ENCODE measurements at regions not wholly inside any gene's neighbourhood (a gene's known extent, or its start where the extent isn't known, plus 50 kb on each side); places are given as distances from the start of the nearest gene placed in this dataset.

- H3K4me3 ChIP-seq (replicated peaks in 1 of 2; ENCODE audit: low read depth in 2 of 2, low read length in 2 of 2), result no peak overlapping the region
- no peak for TF ChIP-seq CTCF (IDR thresholded peaks at IDR 0.05; ENCODE audit: low read depth, low read length)
- no peak for DNase-seq (ENCODE audit: low read depth in 2 of 2)
Measured at GRCh38 chr14:58777541-58777979, 139.8 kb downstream of the DACT1 start.

DNA sequence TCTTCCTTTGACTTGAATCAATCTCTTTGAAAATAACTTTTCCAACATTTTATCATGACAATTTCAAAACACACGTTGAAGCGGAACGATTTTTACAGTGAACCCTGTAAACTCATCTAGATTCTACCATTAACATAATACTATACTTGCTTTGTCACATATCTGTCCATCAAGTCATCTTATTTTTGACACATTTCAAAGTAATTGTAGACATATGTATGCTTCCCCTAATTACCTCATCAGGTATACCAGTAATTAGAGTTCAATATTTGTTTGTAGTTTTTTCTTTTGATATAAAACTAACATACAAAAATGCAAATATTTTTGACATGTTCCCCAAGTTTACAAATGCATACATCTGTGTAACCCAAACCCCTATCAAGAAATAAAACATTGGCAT is 140.4 kb downstream of the DACT1 start:
- no peak for DNase-seq (ENCODE audit: low read depth in 2 of 2)
- no peak overlapping the region for H3K4me3 ChIP-seq (replicated peaks in 1 of 2; ENCODE audit: low read depth in 2 of 2, low read length in 2 of 2)
- TF ChIP-seq CTCF (IDR thresholded peaks at IDR 0.05; ENCODE audit: low read depth, low read length), result no peak

- no peak overlapping the region for H3K4me3 ChIP-seq (replicated peaks in 1 of 2; ENCODE audit: low read depth in 2 of 2, low read length in 2 of 2)
- DNase-seq (ENCODE audit: low read depth in 2 of 2), result no peak
- TF ChIP-seq CTCF (IDR thresholded peaks at IDR 0.05; ENCODE audit: low read depth, low read length), result no peak
Measured at GRCh38 chr14:58779376-58779775, 141.6 kb downstream of the DACT1 start.

DNA sequence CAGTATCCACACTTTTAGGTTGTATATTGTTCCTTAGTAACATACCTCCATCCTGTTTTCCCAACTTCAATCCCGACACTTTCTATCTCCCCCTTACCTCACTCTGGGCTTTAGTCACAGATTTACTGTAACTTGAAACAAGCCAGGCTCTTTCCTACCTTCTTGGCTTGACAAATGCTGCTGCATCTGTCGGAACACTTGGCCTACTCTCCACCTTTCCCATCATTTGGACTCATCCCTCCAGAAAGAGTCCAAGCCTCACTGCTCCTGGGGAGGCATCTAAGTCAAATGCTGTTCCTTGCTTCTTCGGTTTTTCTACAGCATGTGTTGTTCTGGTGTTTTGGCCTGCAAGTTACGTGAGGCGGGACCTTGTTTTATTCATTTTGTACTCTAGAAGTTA is 142.4 kb downstream of the DACT1 start:
- no peak overlapping the region for H3K4me3 ChIP-seq (replicated peaks in 1 of 2; ENCODE audit: low read depth in 2 of 2, low read length in 2 of 2)
- DNase-seq (ENCODE audit: low read depth in 2 of 2), result no peak
- no peak for TF ChIP-seq CTCF (IDR thresholded peaks at IDR 0.05; ENCODE audit: low read depth, low read length)

DNA sequence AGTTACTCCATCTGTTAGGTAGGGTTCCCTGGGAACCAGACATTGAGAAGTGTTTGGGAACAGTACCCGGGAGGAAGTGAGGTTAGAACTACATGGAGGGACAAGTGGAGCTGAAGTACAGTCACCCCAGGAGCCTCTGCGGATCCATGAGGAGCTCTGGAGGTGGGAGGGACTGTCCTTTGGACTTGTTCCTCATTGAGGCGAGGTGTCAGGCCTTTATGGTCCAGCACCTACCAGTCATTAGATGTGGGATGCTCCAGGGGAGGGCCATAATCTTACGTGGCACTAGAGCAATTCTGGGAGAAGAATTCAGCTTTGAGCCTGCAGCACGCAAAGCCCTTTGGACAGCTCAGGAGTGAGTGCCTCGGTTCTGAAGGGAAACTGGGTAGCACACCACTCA is 142.8 kb downstream of the DACT1 start:
- no peak for DNase-seq (ENCODE audit: low read depth in 2 of 2)
- TF ChIP-seq CTCF (IDR thresholded peaks at IDR 0.05; ENCODE audit: low read depth, low read length), result no peak
- no peak overlapping the region for H3K4me3 ChIP-seq (replicated peaks in 1 of 2; ENCODE audit: low read depth in 2 of 2, low read length in 2 of 2)

DNA sequence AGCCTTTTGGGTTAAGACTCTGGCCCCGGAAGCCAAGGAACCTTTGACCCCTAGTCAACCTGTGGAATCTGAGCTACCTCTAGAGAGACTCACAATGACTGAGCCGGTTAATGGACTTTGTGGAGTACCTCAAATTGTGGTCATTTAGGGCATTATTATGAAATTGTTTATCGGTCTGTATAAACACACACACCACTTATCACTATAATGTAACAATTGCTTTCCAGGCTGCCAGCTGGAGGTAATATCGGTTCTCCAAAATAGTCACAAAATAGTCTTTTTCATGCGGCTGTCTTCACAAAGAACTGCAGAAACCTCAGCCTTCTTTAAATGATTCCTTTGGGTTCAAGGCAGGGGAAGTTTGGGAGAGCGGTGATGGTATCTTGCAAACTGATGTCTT is 144.2 kb downstream of the DACT1 start:
- no peak for DNase-seq (ENCODE audit: low read depth in 2 of 2)
- no peak for TF ChIP-seq CTCF (IDR thresholded peaks at IDR 0.05; ENCODE audit: low read depth, low read length)
- H3K4me3 ChIP-seq (replicated peaks in 1 of 2; ENCODE audit: low read depth in 2 of 2, low read length in 2 of 2), result no peak overlapping the region

- peak in 1 of 2 donors; percentile 12 for DNase-seq (ENCODE audit: low read depth in 2 of 2)
- H3K4me3 ChIP-seq (replicated peaks in 1 of 2; ENCODE audit: low read depth in 2 of 2, low read length in 2 of 2), result no peak overlapping the region
- no peak for TF ChIP-seq CTCF (IDR thresholded peaks at IDR 0.05; ENCODE audit: low read depth, low read length)
Measured at GRCh38 chr14:58783792-58784511, 146.2 kb downstream of the DACT1 start.

Data from cardiac fibroblast (primary cell).